GM18517 (cell line): ENCODE measurements at regions not wholly inside any gene's neighbourhood (a gene's known extent, or its start where the extent isn't known, plus 50 kb on each side); places are given as distances from the start of the nearest gene placed in this dataset.

Experiments
- ATAC-seq: cut with Tn5 transposase; IDR thresholded peaks from one replicate; pipeline ENCODE4 v1.9.1; 2021; ENCODE audit warnings: mild to moderate bottlenecking, moderate library complexity; ENCODE audit not compliant: unreplicated experiment

GRCh38 chr4:106471151-106471550, 102.6 kb upstream of the GIMD1 start:
- no peak for ATAC-seq

- ATAC-seq = no peak
Measured at GRCh38 chr4:106463622-106464021, 95.0 kb upstream of the GIMD1 start.

DNA sequence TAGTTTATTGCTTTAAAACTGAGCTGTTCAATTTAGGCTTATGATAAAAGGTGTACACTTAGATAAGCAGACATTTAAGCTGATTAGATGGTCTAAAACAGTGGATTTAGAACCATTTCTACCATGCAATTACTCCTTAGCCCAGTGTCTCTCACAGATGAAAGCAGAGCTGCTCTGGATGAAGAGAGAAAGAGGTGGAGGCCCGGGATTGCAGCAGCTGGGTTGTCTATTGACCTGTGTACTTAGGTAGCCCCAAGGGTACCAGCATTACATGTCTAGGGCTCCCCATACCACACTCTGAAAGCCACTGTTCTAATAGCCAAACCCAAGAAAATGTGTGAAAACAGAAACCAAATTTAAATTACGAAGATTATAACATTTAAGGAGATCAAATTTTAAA, 86.0 kb upstream of the GIMD1 start:
- ATAC-seq = no peak

DNA sequence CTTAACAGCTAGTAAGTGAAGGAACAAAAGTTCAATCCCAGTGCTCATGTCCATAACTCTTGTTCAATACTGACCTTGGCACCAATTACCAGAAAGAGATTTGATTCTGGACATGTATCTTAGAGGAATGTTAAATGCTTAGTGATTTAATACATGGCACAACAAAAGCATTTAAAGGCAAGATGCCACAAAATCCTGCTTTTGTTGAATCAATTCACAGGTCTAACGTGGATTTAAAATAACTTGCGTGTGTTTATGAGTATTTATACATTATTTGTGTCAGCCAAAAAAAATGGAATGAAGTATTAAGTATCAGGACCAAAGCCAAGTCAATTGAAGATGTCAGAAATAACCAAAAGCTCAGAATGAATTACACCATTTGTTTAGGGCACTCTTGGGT, 85.4 kb upstream of the GIMD1 start:
- no peak for ATAC-seq

DNA sequence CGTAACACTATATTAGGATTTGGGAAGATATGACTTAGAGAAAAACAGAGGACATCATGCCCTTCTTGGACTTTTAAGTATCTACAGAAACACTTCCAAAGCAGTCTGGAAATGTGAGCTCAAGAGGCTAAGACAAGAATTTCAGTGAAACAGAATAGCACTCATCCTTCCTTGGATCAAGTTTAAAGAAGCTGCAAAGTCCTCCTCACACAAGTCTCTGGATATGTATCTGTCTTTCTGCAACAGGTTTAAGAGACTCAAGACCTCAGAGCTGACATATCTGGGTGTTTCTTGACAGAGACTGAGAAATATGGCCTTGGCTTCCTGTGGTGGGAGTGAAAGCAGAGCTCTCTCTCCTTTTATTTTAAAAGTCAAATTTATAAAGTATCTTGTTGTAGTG, 82.5 kb upstream of the GIMD1 start:
- ATAC-seq = no peak

GRCh38 chr4:106450249-106450648, 81.7 kb upstream of the GIMD1 start:
- no peak for ATAC-seq

DNA sequence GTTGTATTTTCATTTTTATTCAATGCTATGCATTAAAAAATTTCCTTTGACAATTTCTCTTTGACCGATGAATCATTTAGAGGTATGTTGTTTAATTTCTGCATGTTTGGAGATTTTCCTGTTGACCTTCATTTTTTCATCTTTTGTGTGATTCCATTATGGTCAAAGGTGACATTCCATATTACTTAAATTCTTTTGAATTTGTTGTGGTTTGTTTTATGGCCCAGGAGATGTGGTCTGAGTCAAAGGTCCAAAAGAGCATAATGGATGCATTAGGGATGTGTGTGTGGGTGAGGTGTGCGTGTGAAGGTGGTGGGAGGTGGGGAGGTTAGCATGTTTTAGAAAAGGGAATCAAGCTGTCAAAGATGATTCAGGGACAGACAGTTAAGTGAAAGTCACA, 76.0 kb upstream of the GIMD1 start:
- no peak for ATAC-seq

GRCh38 chr4:106430797-106431196, 62.2 kb upstream of the GIMD1 start:
- ATAC-seq = no peak

DNA sequence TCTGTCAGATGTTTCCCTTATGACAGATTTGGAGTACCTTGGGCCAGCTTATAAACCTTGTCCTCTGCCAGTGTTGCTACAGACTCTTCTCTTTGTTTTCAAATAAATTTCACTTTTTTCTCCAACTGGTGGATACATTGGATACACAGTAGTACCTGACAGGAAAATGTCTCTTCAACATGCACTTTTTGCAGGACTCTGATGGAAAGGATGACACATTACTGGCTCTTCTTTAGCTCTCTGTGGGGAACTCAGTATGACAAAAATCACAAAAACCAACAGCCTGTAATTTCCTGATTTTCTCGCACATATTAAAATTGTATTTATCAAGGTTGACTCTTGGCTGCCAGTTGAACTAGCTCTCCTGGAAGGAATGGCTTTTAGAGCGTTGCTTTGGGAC, 61.3 kb upstream of the GIMD1 start:
- no peak for ATAC-seq

GRCh38 chr4:106426069-106426468, 57.5 kb upstream of the GIMD1 start:
- ATAC-seq = no peak

- ATAC-seq = no peak
Measured at GRCh38 chr4:106425576-106425975, 57.0 kb upstream of the GIMD1 start.

DNA sequence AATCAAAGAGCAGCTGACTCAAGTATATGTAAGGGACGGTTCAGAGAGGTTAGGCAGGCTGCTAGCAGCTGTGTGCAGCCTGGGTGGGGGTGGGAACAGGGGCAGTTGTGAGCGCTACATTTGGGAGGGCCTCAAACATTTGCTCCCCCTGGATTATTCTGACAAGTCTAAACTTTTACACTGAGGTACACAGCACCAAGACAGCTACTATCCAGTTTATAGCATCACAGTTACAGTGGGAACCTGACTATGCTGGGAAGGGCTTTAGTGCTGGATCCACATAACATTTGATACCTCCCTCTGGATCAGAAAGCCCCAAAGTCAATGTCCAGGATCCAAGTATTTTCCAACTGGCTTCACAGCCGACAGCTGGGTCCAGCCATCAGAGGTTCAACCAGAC, 55.8 kb upstream of the GIMD1 start:
- no peak for ATAC-seq

- no peak for ATAC-seq
Measured at GRCh38 chr4:106423791-106424190, 55.2 kb upstream of the GIMD1 start.

DNA sequence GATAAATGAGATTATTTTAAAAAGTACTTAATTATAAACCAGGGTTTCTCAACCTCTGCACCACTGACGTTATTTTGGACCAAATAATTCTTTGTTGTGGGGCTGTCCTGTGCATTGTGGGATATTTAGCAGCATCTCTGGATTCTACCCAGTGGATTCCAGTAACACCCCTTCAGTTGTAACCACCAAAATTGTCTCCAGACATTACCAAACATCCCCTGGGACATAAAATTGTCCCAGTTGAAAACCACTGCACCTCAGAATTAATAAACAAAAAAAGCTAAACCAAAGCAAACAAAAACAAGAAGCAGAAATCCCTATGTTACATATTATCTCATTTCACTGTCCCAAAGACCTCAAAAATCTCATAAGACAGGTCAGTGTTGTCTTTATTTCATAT, 54.2 kb upstream of the GIMD1 start:
- ATAC-seq = no peak

DNA sequence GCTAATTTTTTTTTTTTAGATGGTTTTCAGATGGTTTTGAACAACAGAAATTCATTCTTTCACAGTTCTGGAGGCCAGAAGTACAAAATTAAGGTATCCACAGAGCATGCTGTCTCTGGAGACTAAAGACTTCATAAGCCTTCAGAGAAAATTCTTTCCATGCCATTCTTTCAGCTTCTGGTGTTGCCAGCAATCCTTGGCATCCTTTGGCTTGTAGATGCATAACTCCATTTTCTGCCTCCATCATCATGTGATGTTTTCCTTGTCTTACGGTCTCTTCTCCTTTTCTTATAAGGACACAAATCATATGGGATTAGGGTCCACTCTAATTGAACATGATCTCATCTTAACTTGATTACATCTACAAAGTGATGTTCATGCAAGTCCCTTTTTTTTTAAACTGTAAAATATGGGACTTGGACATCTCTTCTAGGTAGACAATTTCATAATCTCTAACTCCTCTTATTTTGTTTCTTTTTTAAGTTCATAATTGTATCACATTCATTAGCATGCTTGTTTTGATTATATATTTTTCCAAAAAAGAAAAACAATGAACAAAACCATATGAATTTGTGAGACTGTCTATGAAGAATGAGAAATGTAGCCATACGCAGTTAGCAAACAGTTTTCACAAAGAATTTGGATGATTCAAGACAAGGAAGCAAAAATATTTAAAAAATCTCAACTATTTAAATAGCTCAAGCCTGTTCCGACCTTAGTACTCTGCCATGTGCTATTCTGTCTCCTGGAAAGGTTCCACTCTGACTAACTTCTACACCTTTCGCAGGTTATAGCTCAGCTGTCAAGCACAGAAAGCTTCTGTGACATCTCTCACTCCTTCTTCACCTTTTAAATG, 53.1 kb upstream of the GIMD1 start:
- no peak for ATAC-seq

DNA sequence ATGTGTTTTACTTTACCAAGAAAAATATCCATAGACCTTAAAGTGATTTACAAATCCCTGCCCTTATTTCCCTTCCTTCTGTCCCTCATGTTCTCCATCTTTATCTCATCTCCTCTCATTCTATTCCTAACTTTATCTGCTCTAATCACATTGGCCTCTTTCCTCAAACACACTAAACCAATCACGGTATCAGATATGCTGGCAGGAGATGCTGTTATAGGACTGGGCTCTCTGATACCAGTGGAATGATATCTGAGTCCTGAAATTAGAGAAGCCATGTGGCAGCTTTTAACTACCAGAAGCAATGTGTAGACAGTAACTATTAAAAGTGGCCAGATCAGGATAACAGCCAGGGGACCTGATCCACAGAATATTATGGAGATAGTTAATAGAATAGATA, 49.9 kb upstream of the GIMD1 start:
- ATAC-seq = no peak
